ENCODE measurements at regions not wholly inside any gene's neighbourhood (a gene's known extent, or its start where the extent isn't known, plus 50 kb on each side); places are given as distances from the start of the nearest gene placed in this dataset.

GRCh38 chr1:176364236-176364905 lies 98.6 kb upstream of the PAPPA2 start:
- TF ChIP-seq CREB1 (IDR thresholded peaks at IDR 0.05; ENCODE audit: low read depth) (no peak), RAD21 (IDR thresholded peaks at IDR 0.05; ENCODE audit: low read depth) (no peak), ZBTB7A (IDR thresholded peaks at IDR 0.05; ENCODE audit: low read depth) (no peak)

All from Ishikawa (cell line).